ENCODE measurements at regions not wholly inside any gene's neighbourhood (a gene's known extent, or its start where the extent isn't known, plus 50 kb on each side); places are given as distances from the start of the nearest gene placed in this dataset.

- TF ChIP-seq EZH2 (IDR thresholded peaks at IDR 0.05; ENCODE audit: borderline replicate concordance) (no peak), CTCF (IDR thresholded peaks at IDR 0.05; ENCODE audit: poor library complexity) (no peak)
Observed at GRCh38 chr1:172835834-172836233, 176.9 kb downstream of the FASLG start.
